Right atrium auricular region (tissue), 2 donors: ENCODE measurements at regions not wholly inside any gene's neighbourhood (a gene's known extent, or its start where the extent isn't known, plus 50 kb on each side); places are given as distances from the start of the nearest gene placed in this dataset.

Experiments used
- DNase-seq: peaks from one replicate; pipeline ENCODE4 v3.0.0-alpha.2; 2019; ENCODE audit warnings: low spot score
- H3K27ac ChIP-seq, 2 donors: fragments of 200-600 bp; sonication (generic); 1 replicate in 1 of 2; 2 replicates in 1 of 2; pipeline ENCODE4 v1.5.1; 2016 to 2019
- H3K27me3 ChIP-seq, 2 donors: fragments of 200-600 bp; sonication (generic); one replicate each; pipeline versions ENCODE4 v1.5.1 to v1.6.0; 2017 to 2019
- H3K36me3 ChIP-seq: fragments of 200-600 bp; sonication (generic); one replicate; pipeline ENCODE4 v1.5.1; 2016
- H3K4me1 ChIP-seq, 2 donors: fragments of 200-600 bp; sonication (generic); one replicate each; pipeline versions ENCODE4 v1.5.1 to v1.6.0; 2017 to 2019
- H3K4me3 ChIP-seq, 2 donors: fragments of 200-600 bp; sonication (generic); 1 replicate in 1 of 2; 2 replicates in 1 of 2; pipeline ENCODE4 v1.5.1; 2017 to 2019; ENCODE audit warnings: mild to moderate bottlenecking in 1 of 2, moderate library complexity in 1 of 2
- H3K9me3 ChIP-seq, 2 donors: fragments of 200-600 bp; sonication (generic); one replicate each; pipeline ENCODE4 v1.5.1; 2019
- TF ChIP-seq, protein P1 (sequence below), 2 donors: fragments of 200-600 bp; sonication (generic); IDR thresholded peaks; one replicate each; pipeline ENCODE4 v1.5.1; 2019; ENCODE audit warnings: antibody characterized with exemption in 2 of 2

DNA sequence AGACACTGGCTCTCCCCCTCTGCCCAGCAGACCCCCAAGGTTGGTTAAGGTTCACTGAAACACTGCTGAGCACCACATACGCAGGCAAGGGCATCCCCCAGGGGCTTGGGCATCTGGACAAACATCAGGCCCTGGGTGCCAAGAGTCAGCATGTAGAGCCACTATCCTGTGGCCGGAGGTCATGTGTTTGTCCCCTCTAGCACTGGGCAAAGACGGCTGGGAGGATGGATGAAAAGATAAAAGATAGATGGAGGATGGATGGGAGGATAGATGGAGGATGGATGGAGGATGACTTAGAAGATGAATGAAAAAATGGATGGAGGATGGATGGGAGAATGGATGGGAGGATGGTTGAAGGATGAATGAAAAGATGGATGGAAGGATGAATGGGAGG is 216.8 kb upstream of the IER5L start:
- no peaks in the 10 kb centered on the region for H3K4me1 ChIP-seq
- H3K9me3 ChIP-seq: no peaks in the 10 kb centered on the region
- H3K4me3 ChIP-seq: no peak overlapping the region
- no peaks in the 10 kb centered on the region for H3K27me3 ChIP-seq
- no peaks in the 10 kb centered on the region for H3K36me3 ChIP-seq
- no peak for DNase-seq
- TF ChIP-seq, protein P1, sequence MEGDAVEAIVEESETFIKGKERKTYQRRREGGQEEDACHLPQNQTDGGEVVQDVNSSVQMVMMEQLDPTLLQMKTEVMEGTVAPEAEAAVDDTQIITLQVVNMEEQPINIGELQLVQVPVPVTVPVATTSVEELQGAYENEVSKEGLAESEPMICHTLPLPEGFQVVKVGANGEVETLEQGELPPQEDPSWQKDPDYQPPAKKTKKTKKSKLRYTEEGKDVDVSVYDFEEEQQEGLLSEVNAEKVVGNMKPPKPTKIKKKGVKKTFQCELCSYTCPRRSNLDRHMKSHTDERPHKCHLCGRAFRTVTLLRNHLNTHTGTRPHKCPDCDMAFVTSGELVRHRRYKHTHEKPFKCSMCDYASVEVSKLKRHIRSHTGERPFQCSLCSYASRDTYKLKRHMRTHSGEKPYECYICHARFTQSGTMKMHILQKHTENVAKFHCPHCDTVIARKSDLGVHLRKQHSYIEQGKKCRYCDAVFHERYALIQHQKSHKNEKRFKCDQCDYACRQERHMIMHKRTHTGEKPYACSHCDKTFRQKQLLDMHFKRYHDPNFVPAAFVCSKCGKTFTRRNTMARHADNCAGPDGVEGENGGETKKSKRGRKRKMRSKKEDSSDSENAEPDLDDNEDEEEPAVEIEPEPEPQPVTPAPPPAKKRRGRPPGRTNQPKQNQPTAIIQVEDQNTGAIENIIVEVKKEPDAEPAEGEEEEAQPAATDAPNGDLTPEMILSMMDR (IDR thresholded peaks at IDR 0.05): no peak
- no peak overlapping the region for H3K27ac ChIP-seq

DNA sequence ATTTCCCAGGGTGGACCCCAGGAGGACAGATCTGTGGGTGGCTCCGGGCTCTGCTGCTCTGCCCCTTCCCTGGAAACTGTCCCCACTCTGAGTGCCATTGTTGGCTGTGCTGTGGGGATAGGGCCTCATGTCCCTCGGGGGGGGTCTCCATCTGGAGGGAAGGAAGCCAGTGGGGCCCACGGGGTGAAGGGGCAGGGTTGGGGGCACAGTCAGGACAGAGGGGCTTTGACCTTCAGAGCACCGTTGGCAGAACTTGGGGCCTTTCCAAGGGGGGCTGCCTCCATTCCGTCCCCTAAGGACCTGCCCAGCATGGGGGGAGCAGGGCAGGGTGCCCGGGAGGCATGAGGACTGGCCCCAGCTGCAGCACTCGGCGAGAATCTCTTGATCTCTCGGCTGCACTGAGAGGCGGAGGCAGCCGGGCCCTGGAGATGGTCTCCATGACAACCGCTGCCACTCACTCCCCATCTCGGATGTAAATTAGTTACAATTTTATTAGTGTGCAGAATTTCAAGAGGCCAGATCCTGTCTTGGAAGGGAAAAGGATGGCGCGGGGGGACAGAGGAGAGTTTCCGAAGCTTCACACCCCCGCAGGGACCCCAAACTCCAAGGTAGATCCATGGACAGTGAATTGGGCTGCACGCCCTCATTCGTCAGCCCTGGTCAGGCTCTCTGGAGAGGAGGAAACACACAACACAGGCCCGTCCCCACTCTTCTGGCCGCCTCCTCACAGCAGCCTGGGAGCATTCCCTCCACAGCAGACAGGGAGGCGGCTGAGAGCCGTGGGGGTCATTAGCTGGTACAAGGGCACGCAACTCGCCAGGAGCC is 216.2 kb upstream of the IER5L start:
- no peak overlapping the region for H3K4me3 ChIP-seq
- H3K27ac ChIP-seq: no peak overlapping the region
- H3K27me3 ChIP-seq: no peaks in the 10 kb centered on the region
- no peak for DNase-seq
- H3K36me3 ChIP-seq: no peaks in the 10 kb centered on the region
- no peaks in the 10 kb centered on the region for H3K9me3 ChIP-seq
- TF ChIP-seq, protein P1 (IDR thresholded peaks at IDR 0.05): no peak
- H3K4me1 ChIP-seq: no peaks in the 10 kb centered on the region

DNA sequence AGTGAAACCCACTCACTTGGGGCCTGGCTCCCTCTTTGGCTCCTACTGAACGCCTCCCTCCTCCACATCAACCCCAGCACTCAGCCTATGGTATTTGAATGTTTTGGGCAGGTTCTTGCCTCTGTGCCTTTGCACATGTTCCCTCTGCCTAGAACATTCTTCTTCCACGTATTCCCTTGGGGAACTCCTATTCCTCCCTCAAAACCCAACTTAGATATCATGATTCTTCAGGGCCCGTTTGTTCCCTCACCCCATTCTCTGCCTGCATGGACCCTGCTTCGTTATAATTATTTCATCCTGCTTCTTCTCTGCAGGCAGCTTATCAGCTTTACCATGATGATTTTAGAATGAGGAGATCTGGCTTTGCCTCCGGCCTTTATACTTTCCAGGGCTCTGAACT is 215.0 kb upstream of the IER5L start:
- Histone ChIP-seq H3K27ac (no peak overlapping the region), H3K4me1 (no peaks in the 10 kb centered on the region), H3K27me3 (no peaks in the 10 kb centered on the region), H3K4me3 (no peak overlapping the region), H3K36me3 (no peaks in the 10 kb centered on the region), H3K9me3 (no peaks in the 10 kb centered on the region)
- TF ChIP-seq, protein P1 (IDR thresholded peaks at IDR 0.05): no peak
- DNase-seq: no peak

DNA sequence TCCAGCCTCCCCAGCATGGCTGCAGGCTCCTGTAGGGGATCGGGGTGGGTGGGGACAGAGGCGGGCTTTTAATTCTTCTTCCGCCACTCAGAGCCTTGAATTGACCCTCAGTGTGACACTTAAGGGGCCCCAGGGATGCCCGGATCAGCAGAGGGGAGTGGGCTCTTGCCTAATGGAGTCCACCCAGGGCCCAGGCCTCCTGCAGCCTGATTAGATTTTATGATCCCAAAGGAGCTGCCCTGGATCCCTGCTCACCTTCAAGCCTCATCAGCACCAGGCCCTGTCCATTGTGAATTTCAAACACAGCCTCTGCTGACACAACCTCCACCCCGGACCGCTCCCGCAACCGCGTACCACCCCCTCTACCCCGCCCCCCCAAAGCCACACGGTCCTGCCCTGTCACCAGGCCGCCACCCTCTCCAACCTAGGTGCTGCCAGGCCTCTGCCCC is 214.1 kb upstream of the IER5L start:
- Histone ChIP-seq H3K36me3 (no peaks in the 10 kb centered on the region), H3K4me3 (no peak overlapping the region), H3K9me3 (no peaks in the 10 kb centered on the region), H3K27me3 (no peaks in the 10 kb centered on the region), H3K27ac (no peak overlapping the region), H3K4me1 (no peaks in the 10 kb centered on the region)
- TF ChIP-seq, protein P1 (IDR thresholded peaks at IDR 0.05): no peak
- DNase-seq: no peak

DNA sequence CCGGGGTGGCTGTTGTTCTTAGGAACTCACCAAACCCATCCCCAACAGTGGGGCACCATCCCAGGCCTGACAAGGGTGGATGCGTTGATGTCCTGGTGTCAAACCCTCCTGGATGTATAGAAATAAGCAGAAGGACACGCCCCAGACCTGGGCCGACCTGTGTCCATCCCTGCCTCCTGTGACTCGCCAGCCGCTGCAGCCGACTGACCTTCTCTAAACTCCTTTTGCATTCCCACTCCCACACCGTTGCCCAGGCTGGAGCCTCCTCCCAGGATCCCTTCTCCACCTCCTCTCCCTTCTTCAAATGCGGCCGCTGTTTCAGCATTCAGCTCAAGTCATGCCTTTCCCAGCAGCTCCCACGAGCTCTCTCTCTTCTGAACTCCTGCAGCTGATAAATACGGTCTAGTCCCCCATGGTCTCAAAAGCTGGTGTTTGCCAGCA is 213.2 kb upstream of the IER5L start:
- no peaks in the 10 kb centered on the region for H3K9me3 ChIP-seq
- H3K27me3 ChIP-seq: no peaks in the 10 kb centered on the region
- TF ChIP-seq, protein P1 (IDR thresholded peaks at IDR 0.05): no peak
- DNase-seq: no peak
- H3K36me3 ChIP-seq: no peaks in the 10 kb centered on the region
- no peaks in the 10 kb centered on the region for H3K4me1 ChIP-seq
- no peak overlapping the region for H3K27ac ChIP-seq
- no peak overlapping the region for H3K4me3 ChIP-seq

DNA sequence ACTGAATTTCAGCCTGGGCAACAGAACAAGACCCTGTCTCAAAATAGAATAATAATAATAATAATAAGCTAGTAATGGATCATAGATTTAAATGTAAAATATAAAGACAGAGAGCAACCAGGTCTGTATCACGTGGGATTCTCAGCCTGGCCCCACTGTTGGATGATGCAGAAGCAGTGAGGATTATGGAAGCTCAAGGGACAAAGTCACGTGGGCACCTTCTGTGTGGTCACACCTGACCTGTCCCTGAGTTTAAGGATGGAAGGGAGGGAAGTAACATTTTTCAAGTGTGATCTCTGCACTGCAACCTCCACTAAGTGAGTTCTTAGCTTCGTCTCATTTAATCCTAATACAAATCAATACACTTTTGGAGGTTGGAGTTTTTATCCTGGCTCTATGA is 212.5 kb upstream of the IER5L start:
- H3K27ac ChIP-seq: no peak overlapping the region
- DNase-seq: no peak
- no peak overlapping the region for H3K4me3 ChIP-seq
- no peaks in the 10 kb centered on the region for H3K36me3 ChIP-seq
- no peaks in the 10 kb centered on the region for H3K4me1 ChIP-seq
- TF ChIP-seq, protein P1 (IDR thresholded peaks at IDR 0.05): no peak
- no peaks in the 10 kb centered on the region for H3K27me3 ChIP-seq
- no peaks in the 10 kb centered on the region for H3K9me3 ChIP-seq
